Tibial nerve (tissue), 4 donors: ENCODE measurements at regions not wholly inside any gene's neighbourhood (a gene's known extent, or its start where the extent isn't known, plus 50 kb on each side); places are given as distances from the start of the nearest gene placed in this dataset.

Experiments
- CTCF ChIP-seq, 5 experiments: fragments of 200-600 bp in 3 of 5; fragments of 450-650 bp in 2 of 5; sonication (generic) in 3 of 5; IDR thresholded peaks; one replicate each; pipeline ENCODE4 v1.5.1; 2016 to 2019; ENCODE audit warnings: antibody characterized with exemption in 5 of 5, mild to moderate bottlenecking in 3 of 5, moderate library complexity in 2 of 5
- EP300 ChIP-seq, 2 donors: sonication (generic); formaldehyde crosslinking; IDR thresholded peaks; one replicate each; pipeline ENCODE4 v1.6.1; 2017; ENCODE audit warnings: antibody characterized with exemption in 2 of 2, mild to moderate bottlenecking in 1 of 2

DNA sequence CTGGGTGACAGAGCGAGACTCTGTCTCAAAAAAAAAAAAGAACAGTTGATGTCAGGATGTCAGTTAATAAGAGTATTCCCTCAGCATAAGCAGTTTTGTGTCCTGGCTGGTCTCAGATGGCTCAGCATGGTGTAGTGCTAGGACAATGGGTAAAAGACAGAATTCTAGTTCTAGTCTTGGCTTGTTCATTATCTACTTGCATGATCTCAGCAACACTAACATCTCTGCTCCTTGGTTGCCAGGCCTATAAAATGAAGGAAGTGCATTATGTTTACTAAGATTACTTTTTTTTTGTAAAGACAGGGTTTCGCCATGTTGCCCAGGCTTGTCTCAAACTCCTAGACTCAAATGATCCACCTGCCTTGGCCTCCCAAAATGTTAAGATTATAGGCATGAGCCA lies 84.3 kb upstream of the SP8 start:
- no peak for TF ChIP-seq EP300 (IDR thresholded peaks at IDR 0.05)
- TF ChIP-seq CTCF (IDR thresholded peaks at IDR 0.05), result no peak
